GM21576 (cell line): ENCODE measurements at regions not wholly inside any gene's neighbourhood (a gene's known extent, or its start where the extent isn't known, plus 50 kb on each side); places are given as distances from the start of the nearest gene placed in this dataset.
"Not testable (repeated sequence)": the region's sequence is repeated elsewhere in the genome, so short reads cannot be mapped to it uniquely, and the experiment has no call there.

Source experiments
- ATAC-seq: cut with Tn5 transposase; IDR thresholded peaks from one replicate; pipeline ENCODE4 v1.9.1; 2021; ENCODE audit warnings: mild to moderate bottlenecking, moderate library complexity; ENCODE audit not compliant: unreplicated experiment

GRCh38 chr14:55891692-55892091 lies 226.5 kb upstream of the PELI2 start:
- no peak for ATAC-seq

DNA sequence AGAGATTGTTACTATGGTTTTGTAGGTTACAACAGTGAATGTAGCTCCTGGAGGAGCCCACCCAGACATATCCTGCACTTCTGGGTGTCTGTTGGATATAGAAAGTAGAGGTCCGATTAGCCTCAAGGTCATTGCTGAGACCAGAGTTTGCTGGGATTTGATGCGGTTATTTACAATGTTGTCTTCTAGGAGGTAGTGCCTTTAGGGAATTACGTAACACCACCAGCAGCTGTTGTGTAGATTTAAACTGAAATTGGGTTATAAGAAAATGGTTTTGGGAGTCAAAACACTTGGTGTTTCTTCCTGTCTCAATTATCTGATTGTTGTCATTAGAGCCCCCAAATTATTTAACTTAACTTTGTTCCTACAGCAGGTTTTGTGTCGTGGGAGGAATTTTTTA lies 225.3 kb upstream of the PELI2 start:
- no peak for ATAC-seq

- no peak for ATAC-seq
Measured at GRCh38 chr14:55893705-55894104, 224.5 kb upstream of the PELI2 start.

- ATAC-seq, result no peak
Measured at GRCh38 chr14:55897031-55897430, 221.2 kb upstream of the PELI2 start.

- ATAC-seq, result no peak
Measured at GRCh38 chr14:55898938-55899337, 219.3 kb upstream of the PELI2 start.

GRCh38 chr14:55899531-55899930 lies 218.7 kb upstream of the PELI2 start:
- no peak for ATAC-seq

DNA sequence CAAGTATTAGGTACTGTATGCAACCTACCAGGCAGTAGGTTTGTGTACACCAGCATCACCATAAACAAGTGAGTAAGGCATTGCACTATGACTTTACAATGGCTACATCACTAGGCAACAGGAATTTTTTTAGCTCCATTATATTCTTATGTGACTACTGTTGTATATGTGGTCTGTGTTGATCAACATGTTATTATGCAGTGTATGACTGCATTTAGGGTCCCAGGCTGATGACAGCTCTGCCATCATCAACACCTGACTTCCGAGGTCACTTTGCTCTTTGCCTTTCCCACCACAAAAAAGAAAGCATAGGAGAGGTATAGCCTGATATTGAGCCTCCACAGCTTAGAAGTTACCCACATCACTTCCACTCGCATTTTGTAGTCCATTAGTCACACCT lies 217.5 kb upstream of the PELI2 start:
- ATAC-seq, result no peak

DNA sequence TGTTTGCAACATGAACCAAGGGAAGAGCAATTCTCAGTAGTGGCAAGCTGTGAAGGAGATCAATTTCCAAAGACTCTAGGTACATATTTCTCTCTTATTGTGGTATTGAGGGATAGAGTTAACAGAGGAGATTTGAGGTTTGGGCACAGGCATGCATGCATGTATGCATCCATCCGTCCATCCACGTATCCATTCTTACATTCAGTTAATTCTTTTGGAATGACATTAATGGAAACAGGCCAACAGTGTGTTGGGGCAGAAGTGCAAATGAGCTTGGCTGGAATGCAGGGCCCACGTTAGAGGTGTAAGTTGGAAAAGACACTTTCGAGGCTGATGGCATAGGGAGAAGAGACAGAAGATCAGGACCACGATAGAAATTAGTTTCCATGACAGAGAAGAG lies 216.9 kb upstream of the PELI2 start:
- ATAC-seq, result no peak

DNA sequence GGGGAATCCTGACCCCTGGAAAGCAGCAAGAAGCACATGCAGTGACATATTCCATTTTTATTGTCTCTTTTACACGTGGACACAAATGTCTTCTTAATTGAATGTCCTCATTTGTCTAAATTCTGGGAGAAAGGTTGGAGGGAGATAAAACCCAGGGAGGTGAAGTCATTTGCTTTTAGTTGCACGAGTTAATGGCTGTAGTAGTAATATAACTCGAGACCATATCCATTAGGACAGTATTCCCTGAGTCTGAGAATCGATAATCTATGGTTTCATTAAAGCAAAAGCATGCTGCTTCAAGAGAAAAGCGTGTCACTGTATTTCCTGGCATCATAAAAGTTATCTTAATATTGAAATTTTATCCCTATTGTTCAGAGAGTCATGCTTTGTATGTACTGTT lies 216.0 kb upstream of the PELI2 start:
- no peak for ATAC-seq

DNA sequence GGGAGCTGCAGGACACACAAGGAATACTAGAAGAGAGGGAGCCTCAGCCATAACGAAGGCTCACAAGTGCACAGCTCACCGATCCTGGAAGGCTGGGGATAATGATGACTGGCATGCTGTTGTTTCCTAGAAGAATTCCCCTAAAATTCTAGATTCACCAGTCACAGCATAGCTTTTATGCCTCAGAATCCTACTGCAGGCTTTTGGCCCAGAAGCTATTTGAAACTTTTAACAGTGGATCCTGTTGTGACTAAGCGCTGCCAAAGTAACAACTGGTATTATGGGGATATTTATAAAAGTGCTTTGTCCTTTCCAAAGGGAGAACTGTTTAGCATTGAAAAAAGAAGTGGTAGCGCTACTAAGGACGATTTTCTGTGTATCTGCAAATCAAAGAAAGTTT lies 214.1 kb upstream of the PELI2 start:
- no peak for ATAC-seq

- ATAC-seq, result no peak
Measured at GRCh38 chr14:55908106-55908505, 210.1 kb upstream of the PELI2 start.

- ATAC-seq, result no peak
Measured at GRCh38 chr14:55909879-55910278, 208.3 kb upstream of the PELI2 start.

- ATAC-seq, result no peak
Measured at GRCh38 chr14:55910601-55911243, 207.5 kb upstream of the PELI2 start.

GRCh38 chr14:55911776-55912175 lies 206.4 kb upstream of the PELI2 start:
- ATAC-seq, result no peak

DNA sequence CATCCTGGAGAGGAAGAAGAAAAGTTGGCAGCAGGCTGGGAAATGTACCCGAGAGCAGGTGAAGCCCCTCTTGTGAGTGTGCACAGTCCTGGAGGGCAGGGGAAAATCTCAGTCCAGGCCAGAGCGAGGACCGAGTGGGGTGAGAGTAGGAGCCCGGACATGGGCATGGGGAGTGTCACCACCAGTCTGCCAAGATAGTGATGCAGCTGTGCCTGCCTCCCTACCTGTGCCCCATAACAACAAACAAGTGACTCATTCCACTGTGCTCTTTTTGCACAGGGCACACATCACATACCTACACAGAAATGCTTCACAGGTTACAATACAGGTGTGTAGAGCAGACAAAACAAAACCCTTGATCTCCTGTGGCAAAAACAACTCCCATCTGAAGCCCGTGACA lies 205.9 kb upstream of the PELI2 start:
- ATAC-seq, result no peak

DNA sequence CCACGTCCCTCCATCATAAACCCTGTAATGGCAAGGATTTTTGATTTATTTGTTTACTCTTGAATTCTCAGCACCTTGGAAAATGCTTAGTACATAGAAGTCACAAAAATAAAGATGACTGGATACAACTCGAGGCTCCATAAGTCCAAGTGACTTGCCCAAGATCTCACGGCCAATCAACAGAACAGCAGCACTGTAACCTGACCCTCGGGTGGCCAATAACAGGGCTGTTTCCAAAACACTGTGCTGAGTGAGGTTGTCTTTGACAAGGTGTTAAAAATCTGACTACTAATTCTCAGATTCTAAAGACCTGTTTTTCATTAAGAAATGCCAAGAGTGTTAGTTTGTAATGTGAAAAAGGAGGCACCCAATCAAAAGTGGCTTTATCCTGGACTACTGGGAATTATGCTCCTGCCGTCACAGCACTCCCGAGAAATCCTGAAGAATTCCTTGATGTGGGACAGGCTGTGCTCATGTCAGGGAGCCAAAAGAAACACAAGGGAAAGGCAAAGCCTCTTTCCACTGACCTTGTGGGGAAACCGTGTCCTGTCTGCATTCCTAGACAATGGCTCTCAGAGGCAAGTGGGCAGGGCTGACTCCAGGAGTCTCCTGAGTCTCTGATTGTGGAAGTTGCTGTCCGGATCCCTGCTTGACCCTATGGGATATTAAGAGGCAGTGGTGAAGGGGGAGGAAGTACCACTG lies 204.7 kb upstream of the PELI2 start:
- ATAC-seq, result no peak

- no peak for ATAC-seq
Measured at GRCh38 chr14:55914771-55915170, 203.4 kb upstream of the PELI2 start.

DNA sequence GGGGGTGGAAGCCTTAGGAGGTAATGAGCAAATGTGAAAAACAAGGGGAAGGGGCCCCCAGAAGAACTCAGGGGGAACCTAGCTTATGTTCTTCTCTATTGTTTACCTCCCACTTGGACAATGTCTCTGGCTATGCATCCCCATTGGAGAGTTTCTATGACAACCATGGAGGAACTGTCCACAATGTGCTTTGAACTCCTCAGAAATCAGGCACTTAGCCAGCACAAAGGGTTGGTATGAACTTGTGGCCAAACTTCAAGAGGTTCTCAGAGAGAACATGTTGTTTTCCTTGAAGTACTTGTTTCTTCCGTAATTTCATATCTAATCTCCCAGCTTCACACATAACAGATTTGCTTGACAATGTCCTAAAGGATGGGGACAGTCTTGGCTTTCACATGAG lies 202.8 kb upstream of the PELI2 start:
- ATAC-seq, result no peak

GRCh38 chr14:55919800-55920199 lies 198.4 kb upstream of the PELI2 start:
- ATAC-seq, result not testable (repeated sequence)

DNA sequence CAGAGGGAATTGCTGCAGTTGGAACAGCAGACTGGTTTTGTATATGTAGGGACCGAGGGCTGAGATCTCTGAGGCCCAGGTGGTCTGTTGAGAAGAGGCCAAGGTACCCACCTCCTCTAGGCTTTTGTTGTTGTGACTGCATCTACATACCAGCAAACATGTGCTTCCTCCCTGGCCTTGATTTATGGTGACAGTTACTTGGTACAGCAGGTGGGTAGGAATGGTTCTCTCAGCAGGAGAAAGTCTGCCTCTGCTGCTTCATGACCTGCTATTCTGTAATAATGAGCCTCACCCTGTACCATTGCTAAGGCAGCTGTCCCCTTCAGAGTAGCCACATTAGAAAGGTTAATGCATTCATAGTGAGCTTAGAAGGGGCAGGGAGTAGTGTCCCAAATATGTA lies 196.7 kb upstream of the PELI2 start:
- no peak for ATAC-seq

DNA sequence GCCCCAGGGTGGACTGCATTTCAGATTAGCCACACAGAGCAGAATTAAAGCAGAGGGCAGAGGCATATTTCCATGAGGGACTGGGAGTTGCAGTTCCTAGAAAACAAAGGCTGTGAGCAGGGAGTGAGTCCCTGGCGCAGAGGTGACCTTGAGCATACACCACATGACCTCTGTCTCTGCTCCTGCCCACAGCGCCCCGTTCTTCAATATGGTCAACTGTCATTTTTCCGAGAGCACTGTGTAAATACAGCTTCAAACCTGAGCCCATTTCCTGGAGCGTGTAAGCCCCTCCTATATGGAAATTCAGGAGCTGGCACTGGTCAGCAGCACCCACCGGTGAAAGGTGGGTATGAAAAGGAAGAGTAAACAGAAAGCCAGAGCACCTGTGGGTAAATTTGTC lies 192.2 kb upstream of the PELI2 start:
- no peak for ATAC-seq

DNA sequence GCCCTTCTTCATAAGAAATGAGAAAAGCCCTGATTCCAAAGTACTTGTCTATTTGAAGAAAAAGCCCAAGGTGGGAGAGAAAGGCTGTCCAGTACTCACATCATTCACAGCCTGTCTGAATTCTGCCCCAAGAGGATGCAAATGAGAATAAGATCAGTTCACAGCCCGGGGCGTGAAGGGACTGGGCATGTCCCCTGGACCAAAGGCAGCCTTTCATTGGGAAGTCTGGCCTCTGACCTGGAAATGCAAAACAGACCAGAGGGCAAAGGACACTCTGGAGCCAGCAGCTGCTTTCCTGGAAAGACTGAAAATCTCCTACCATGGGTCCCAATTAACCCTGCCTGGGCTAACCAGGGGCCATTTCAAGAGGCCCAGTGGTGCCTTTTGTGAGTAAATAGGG lies 191.2 kb upstream of the PELI2 start:
- ATAC-seq, result no peak

- no peak for ATAC-seq
Measured at GRCh38 chr14:55928276-55928675, 189.9 kb upstream of the PELI2 start.
